HG02938 (cell line): ENCODE measurements at regions not wholly inside any gene's neighbourhood (a gene's known extent, or its start where the extent isn't known, plus 50 kb on each side); places are given as distances from the start of the nearest gene placed in this dataset.

Experiments used
- ATAC-seq: cut with Tn5 transposase; IDR thresholded peaks from one replicate; pipeline ENCODE4 v1.9.1; 2021; ENCODE audit warnings: mild to moderate bottlenecking, moderate library complexity; ENCODE audit not compliant: unreplicated experiment

DNA sequence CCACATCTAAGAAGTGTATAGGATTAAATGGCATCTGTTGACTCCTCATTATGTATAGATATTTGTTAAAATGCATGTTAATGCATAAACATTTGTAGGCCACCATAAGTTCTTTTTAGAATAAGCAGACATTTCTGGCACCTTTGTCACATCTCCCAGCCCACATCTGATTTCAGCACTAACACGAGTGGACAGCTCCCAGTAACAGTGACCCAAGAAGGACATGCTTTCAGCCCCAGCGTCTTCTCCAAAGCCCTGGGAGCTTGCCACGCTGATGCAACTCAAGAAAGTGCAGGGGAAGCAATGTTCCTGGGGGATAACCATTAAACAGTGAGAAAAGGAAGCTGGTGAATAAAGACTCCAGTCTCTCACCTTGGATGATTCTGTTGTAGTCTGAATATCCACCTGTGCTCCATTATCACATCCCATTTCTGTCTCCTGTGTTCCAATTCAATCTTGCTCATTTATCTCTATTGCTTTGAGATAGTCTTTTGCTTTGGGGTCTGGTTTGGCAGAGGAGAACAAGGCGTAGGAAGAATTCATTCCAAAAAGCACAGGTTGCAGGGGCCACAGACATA lies 182.6 kb upstream of the THSD7B start:
- no peak for ATAC-seq

DNA sequence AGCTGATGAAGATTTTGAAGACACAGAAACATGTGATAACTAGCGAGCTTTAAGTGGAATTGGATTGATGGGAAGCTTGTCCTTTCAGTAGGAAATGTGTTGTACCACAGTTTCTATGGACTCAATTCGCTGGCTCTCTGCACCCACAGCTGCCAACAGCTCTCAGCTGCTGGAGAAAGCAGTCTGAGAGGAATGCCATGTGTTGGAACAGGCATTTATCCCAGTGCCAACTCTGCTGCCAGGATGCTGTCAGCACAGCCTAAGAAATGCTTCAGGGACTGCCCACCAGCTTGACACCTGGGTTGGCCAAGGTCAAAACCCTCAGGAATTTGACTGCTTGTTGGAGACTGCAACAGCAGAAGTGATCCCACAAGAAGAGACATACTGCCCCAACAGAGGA lies 193.0 kb upstream of the THSD7B start:
- ATAC-seq: no peak

DNA sequence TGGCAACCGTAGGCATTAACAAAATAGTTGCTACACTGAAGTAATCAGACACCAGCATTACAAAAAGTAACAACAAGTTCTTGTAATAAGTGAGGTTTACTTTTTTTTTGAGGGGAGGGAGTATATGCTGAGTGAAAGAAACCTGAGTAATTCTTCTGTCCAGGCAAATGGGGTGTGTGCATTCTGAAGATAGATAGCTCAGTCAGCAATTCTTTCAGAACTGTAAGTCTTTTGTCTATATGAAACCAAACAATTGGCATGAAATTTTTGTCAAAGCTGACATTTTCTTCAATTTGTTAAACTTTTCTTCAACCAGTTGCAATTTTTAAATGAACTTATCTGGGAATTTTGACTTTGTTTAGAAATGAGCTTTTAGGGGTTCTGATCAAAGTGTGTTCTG lies 208.1 kb upstream of the THSD7B start:
- ATAC-seq: no peak

DNA sequence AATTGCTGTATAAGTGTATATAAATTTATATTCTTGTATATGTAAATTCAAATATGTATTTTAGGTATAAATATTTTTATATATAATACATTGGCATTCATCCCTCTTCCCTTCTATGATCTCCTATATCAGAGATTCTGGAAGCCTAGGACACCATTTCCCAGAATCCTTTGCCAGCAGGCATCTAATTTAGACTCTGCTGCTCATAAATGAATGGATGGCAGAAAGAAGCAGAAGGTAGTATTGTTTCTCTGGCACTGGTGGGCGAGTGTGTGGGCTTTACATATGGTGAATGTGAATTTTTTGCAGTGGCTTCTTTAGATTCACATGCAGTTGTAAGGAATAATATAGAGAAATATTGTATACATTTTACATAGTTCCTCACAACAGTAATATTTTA lies 215.2 kb upstream of the THSD7B start:
- no peak for ATAC-seq

DNA sequence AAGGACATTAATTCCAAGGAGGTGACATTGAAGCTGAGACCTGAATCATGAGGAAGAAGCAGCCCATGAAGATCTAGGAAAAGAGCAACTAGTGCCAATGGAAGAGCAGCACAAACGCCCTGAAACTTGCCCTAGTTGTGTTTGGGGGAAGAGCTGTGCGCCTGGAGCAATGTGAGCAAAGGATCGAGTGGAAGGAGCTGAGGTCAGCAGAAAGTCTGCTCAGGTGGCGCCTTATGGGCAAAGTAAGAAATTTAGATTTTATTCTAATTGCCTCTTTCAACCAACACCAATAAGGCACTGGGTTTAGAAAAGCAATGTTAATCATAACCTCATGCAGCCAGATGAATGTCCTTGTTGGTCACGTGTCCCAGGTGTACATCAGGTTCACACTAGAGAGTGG lies 226.0 kb upstream of the THSD7B start:
- no peak for ATAC-seq

DNA sequence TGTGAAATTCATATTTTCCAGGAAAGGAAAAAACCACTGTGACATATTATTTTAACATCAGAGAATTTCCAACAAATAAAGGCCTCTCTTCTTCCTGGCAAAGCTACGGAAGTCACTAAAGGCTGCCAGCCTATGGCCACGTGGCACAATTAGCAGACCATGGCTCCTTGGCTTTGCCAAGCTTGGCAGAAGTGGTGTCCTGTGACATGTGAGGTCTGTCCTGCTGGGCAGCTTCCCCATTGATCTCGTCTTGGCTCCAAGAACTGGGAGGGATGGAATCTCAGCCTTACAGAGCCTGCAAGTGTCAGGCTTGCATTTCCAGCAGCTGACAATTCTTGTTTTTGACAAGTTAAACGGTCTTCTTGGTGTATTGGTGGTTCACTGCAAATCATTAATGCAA lies 226.9 kb upstream of the THSD7B start:
- ATAC-seq: no peak

DNA sequence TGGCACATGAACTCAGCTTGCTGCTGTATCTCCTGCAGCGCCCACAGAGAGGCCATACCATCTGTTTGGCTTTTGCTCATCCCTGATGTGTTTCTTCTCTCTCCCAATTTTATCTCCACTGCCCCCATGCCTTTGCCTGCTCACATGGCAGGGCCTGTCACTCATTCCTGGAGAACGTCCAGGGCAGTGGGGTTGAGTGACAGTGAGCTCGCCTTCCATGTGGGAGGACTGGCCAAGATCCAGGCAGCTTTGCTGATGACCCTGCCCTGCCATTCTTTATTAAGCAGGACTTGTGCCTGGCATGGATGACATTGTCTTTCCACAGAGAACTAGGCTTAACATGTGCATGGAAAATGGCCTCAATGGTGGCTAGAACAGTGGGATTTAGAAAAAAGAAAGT lies 230.5 kb upstream of the THSD7B start:
- no peak for ATAC-seq

DNA sequence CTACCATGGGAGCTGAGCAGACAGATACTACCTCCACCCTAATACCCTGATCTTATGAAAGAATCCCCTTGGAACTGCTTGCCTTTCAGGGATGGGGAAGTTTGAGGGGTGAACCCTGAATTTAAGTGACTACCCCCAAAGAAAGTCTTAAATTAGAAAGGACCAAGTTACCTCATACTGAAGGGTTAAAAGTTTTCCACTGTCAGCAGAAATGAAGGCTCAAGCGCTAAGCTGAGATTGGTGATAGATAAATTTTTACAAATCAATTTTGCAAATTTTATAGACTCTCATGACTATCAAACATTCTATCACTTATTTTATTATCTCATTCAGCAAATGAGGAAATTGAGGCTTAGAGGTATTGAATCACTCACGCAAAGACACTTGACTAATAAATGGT lies 233.2 kb upstream of the THSD7B start:
- ATAC-seq: no peak

DNA sequence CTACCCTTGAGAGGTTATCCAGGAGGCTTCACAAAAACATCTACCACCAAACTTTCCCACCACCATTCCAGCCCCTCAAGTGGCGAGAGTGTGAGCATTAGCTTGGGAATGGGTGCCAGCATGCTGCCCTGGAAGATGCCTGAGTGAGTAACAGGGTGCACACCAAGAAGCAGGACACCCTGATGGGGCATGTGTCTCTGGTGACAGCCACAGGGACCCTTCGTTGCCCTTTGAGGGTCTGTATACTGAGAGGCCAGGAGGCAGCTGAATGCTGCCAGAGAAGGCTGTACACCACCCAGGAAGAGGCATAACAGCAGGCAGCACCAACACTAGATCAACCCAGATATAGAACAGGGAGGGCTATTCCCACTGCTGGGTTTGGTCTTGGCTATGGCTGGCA lies 233.6 kb upstream of the THSD7B start:
- no peak for ATAC-seq

DNA sequence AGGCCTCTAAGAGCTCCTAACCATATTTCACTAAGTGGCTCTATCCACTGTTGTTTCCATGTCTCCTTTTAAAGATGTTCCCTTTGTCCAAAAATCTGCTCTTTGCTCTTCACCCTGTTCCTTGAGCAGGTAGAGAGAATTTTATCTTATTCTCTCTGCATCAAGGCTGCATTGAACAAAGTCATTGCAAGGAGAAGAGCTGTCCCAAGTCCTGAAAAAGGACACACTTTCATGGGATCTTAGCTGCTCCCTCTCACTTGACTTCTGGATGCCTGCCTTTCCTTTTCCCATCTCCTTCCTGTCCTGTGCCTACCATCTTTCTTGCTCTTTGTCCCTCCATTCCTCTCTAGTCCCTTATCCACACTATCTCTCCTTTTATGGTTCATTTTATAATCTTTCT lies 235.2 kb upstream of the THSD7B start:
- ATAC-seq: no peak

DNA sequence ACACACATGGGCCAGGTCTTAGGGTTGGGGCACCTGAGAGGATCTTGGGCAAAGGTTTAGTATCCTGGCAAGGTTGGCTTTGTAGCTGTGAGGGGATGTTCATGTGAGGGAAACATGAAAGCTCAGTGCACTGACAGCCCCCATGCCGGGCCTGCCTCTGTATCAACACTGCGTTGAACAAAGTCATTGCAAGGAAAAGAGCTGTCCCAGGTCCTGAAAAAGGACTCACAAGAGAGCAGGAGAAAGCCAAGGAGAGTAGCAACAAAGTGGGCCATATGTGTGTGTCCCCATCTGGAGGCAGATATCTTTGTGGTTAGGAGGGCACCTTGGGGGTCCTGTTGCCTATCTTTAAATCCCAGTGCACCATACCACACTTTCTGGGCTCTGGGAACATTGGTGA lies 237.8 kb upstream of the THSD7B start:
- no peak for ATAC-seq

DNA sequence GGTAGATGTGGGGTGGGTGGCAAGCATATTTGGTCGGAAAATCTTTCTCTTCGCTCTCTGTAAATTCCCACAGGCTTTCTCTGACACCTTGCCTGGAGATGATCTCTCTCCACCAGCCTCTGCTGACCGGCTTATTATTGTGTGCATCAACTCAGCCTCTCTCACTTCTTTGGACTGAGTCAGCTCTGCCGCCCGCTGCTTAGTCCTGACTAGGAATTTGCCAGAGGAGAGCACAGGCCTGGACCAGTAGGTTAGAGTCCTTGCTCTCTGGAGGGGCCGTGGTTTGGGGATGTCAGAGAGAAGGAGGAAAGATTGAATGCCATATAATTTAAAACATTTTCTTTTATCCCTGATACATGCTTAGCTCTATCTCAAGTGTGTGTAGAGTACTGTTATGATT lies 242.6 kb upstream of the THSD7B start:
- no peak for ATAC-seq

DNA sequence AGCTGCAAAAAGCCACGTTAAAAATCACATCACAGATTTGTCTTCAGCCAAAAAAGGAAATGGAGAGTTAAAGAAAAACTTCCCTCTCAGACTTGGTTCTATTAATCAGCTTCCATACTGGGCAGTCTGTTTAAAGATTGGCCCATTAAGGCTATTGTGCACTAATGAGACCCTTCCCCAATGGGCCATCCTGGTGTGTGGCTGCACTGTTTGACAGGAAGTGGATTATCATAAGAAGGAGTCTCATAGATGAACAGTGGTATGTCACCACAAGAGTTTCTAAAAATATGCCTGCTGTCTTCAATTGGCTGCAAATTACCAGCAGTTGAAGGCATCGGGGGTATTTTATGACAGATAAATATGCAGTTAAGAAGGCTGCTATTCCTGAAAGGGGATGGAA lies 247.6 kb upstream of the THSD7B start:
- no peak for ATAC-seq

DNA sequence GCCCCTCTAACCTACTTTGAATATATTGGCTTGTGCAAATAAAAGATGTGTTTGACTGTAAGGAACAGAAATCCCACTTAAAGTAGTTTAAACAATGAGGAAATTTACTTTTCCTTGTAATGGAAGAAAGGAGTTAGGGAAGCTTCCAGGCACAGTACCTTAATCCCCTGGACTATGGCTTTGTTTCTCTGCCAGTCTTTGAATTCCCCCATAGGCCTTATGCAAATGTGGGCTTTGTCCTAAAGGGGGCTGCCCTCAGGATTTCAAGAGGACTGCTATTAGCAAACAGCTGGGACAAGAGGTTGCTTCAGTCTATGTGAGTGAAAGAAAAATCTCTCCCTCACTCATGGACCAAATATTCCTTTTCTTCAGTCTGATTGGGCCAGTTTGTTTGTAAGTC lies 255.1 kb upstream of the THSD7B start:
- ATAC-seq: no peak

DNA sequence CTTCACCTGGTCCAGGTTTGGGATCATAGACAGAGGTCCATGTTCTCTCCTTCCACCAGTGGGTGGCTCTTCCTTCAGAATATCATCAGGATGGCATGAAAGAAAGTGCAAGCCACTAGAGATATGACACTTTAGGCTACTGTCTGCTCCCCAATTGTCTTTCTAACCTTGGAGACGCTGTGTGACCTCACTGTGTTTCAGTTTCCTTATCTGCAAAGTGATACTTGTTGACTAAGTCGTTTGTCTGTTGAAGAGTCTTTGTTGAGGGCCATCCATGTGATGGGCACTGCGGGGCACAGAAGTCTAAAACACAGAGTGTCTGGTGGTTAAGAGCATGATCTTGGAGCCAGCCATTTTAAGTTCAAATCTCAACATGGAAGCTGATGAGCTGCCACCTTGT lies 259.9 kb upstream of the THSD7B start:
- no peak for ATAC-seq

DNA sequence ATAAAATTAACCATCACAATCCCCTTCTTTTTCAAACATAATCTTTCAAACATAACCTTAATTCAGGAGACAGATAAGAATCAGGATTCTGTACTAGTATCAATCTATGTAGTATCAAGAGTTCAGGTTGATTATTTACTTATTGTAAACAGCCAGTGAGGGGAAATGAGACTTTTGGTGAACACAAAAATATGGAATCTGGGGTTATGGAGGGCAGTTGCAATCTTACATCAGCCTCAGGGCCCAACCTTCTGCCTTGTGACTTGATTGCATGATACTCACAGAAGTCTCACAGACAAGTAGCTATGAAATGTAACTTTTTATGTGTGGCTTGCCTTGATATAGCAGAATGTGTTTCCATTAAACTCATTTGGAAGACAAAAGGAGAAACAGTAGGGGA lies 262.7 kb upstream of the THSD7B start:
- peak; percentile 74 for ATAC-seq

DNA sequence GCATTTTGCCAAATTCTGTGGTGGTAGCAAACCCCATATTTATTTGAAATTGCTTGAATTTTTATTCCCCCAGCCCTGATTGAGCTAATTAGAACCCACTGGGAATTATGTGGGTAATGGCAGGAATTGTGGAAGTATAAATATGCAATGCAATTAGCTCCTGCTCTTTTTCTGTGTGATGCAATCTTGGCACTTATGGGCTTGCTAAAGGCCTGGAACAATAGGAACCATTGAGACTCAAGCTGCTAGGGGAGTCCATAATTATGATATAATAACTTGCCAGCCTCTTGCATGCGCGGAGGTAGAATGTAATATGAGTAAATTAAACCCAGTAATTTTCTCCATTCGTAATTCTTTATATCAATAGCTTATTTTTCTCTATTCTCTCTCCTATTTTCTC lies 267.6 kb upstream of the THSD7B start:
- ATAC-seq: no peak

DNA sequence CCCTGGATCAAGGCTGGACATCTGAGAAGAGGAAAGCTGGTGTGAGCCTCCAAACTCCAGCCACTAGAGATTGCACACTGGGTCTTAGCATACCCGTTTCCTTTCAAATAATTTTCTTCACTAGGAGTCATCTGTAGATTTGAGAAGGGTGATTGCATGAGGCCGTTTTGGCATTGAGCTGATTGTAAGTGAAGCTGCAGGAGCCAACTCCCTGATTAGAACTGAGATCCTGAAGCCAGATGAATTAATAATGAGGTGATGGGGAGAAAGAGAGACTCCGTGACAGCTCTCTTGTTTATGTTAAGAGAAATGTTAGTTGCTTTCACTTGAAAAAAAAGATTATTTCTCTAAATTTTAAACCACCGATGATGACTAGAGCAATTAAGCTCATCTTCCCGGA lies 268.4 kb upstream of the THSD7B start:
- ATAC-seq: no peak

DNA sequence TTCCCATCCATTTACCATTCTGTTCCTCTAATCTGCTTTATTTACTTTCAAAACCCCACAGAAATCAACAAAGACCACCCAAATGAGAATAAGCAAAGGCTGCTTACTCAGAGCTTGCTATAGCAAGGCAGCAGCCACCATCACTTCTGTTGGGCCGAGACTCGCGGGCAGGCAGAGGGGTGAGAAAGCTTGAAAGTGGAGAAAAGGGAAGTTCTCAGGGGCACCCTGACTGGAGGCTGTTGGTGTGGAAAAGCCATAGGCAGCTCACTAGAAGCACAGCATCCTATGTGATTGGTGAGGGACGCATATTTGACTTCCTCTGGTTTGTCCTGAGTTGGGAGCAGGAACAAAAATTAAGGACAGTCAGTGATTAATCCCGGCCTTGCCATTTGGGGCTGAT lies 269.7 kb upstream of the THSD7B start:
- no peak for ATAC-seq

DNA sequence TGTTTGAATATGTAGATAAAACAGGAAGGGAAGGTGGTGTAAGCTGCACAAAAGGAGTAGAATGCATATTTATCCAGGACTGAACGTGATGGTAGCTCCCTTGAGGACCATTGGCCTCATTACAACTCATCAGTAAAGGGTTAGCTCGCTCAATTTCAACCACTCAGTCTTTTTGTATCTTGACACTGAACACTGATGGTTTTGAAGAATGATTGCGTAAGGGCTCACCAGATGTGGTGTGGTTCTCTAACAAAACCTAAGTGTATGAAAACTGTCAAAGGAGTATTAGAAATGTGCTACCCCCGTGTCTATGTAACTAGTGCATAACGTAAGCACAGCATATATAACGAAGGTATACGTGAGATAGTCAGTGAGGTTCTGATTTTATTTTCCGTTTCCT lies 272.4 kb upstream of the THSD7B start:
- ATAC-seq: no peak

DNA sequence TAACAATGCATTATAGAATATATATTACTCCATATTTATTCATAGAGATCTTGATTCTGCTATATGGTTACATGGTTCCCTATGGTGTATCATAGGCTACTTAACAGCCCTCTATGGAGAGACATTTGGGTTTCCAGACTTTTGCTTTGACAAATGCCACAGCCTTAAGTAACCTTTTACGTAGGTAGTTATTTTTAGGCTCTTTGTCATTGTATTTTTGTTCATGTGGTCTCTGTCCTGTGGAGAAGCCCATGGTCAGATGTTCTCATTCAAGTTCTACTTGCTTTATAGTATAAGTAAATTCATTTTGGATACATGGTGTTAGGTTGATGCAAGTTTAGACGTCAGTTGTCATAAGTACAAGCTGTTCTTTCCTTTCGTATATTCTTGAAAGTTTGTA lies 275.2 kb upstream of the THSD7B start:
- no peak for ATAC-seq

DNA sequence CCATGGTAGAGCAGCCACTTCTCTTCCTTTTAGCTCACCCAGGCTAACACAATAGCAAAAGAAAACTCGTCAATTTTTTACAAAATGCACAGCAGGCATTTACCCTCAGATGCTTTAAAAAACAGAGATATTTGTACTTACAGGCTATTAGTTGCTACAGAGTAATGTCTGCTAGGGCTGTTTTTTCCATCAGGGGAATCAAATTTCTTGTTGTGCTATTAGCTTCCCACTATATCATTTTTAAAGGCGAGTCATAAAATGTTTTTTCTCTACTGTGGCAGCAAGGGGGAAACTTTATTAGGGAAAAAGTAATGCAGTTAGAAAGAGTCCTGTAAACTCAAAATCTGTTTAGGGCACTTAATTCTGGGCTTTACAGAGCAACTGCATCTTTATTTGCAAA lies 277.9 kb upstream of the THSD7B start:
- ATAC-seq: no peak

DNA sequence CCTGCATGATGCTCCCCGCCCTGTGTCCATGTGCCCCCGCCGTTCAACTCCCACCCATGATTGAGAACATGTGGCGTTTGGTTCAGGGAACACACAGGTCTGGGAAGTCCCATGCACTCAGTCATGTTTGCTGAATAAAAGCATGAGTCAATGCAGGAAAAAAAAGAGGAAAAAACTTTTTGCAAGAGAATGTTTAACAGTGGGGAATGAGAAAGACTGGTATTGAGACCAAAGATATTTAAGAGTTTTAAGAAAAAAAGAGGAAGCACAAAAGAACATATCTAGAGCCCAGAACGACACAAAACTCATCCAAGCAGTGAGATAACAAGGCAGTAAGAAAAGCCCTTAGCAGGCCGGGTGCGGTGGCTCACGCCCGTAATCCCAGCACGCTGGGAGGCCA lies 279.2 kb upstream of the THSD7B start:
- ATAC-seq: peak; percentile 58

DNA sequence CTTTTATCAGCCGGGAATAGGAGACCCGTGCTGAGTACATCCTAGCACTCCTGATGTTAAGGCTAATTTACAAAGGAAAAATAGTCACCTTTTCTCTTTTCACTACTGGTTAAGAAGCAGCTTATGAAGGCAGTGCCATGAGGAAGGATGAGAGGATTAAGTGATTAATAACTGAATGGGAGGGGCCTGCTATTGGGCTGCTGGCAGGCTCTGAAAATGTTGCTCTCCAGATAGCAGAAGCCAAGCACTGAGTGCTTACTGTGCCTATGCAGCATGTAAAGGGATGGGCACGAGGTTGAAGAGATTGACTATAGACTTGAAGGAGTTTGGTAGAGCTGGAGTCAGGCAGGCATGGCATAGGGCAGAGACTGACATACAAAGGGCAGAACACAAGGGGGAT lies 282.4 kb upstream of the THSD7B start:
- ATAC-seq: no peak
